GM23248 (cell line): ENCODE measurements at regions not wholly inside any gene's neighbourhood (a gene's known extent, or its start where the extent isn't known, plus 50 kb on each side); places are given as distances from the start of the nearest gene placed in this dataset.

Experiments used
- EZH2 ChIP-seq: fragments of 200-600 bp; sonication (generic); IDR thresholded peaks from 2 replicates; pipeline ENCODE4 v1.6.1; 2018; ENCODE audit warnings: antibody characterized with exemption, mild to moderate bottlenecking; ENCODE audit not compliant: insufficient read depth, poor library complexity, severe bottlenecking
- EZH2phosphoT487 ChIP-seq: fragments of 200-600 bp; sonication (generic); IDR thresholded peaks from 2 replicates; pipeline ENCODE4 v1.6.1; 2018; ENCODE audit warnings: antibody characterized with exemption, moderate library complexity, mild to moderate bottlenecking, low read depth; ENCODE audit not compliant: insufficient read depth

DNA sequence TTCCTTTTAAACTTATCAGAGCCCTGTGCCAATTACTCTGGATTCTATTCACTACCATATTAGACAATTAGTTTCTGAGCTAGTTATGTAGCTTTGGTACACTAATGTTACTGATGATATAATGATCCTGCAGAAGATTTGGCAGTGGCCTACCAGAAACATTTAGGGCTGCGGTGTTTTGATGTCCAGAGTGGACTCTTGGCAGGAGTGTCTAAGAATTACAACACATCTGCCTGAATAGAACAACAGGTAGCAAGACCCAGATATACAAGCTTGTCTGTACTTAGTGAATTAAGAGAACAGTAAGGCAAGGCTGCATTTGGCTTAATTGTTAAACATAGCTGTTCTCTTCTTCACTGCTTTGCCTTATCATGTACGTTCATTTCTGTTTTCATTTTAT, 691.6 kb upstream of the FBXO33 start:
- TF ChIP-seq EZH2 (no peak), EZH2phosphoT487 (no peak)
